ENCODE measurements at regions not wholly inside any gene's neighbourhood (a gene's known extent, or its start where the extent isn't known, plus 50 kb on each side); places are given as distances from the start of the nearest gene placed in this dataset.

DNA sequence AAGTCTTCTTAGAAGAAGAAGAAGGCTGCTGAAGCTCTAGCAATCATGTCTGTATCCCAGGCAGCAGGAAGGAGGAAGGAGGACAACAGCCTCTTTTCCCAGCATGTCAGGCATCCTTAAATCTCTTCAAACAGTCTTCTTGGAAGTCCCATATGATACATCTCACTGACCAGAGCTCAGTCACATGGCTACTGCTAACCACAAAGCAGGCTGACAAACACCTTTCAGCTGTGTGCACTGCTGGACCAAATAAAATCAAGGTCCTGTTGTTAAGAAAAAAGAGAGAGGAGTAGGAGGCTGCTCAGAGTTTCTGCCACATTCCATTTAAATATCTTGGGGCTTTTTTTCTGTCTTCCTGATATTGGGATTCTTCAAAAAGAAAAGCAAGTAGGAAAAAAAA is 203.4 kb upstream of the PELI2 start:
- Histone ChIP-seq H3K4me3 (ENCODE audit: low read depth in 1 of 3, low read length in 3 of 3) (no peak overlapping the region), H3K9me3 (ENCODE audit: control insufficient read depth in 4 of 4, low read length in 3 of 4) (no peaks in the 10 kb centered on the region), H3K27ac (ENCODE audit: low read depth in 1 of 2, low read length in 2 of 2) (no peak overlapping the region), H3K4me1 (ENCODE audit: control insufficient read depth in 4 of 4, insufficient read depth in 4 of 4, low read length in 3 of 4) (no peaks in the 10 kb centered on the region), H3K9ac (ENCODE audit: low read depth in 1 of 2, low read length in 2 of 2) (no peak overlapping the region), H3K36me3 (ENCODE audit: control insufficient read depth in 4 of 4, insufficient read depth in 3 of 4, low read depth in 1 of 4, low read length in 3 of 4) (no peaks in the 10 kb centered on the region), H3K27me3 (ENCODE audit: control insufficient read depth in 4 of 4, insufficient read depth in 4 of 4, low read length in 3 of 4) (peaks cover 0 to 7% (median 1%) of the 10 kb centered on the region in 4 donors)
- no peak for DNase-seq (ENCODE audit: low spot score)
- TF ChIP-seq SP1 (IDR thresholded peaks at IDR 0.05) (no peak), RXRA (IDR thresholded peaks at IDR 0.05) (no peak), NR2F2 (IDR thresholded peaks at IDR 0.05) (no peak), GABPA (IDR thresholded peaks at IDR 0.05 in 1 of 2, conservative IDR thresholded peaks at IDR 0.05 in 1 of 2) (no peak), FOXA1 (IDR thresholded peaks at IDR 0.05) (no peak), YY1 (IDR thresholded peaks at IDR 0.05) (no peak), HNF4A (conservative IDR thresholded peaks at IDR 0.05) (no peak), TAF1 (conservative IDR thresholded peaks at IDR 0.05) (no peak), HNF4G (IDR thresholded peaks at IDR 0.05) (no peak), JUND (IDR thresholded peaks at IDR 0.05) (no peak), FOXA2 (IDR thresholded peaks at IDR 0.05) (no peak), RAD21 (IDR thresholded peaks at IDR 0.05) (no peak), EGR1 (IDR thresholded peaks at IDR 0.05; ENCODE audit: low read depth in 2 of 2) (no peak)
- TF ChIP-seq, protein P1, sequence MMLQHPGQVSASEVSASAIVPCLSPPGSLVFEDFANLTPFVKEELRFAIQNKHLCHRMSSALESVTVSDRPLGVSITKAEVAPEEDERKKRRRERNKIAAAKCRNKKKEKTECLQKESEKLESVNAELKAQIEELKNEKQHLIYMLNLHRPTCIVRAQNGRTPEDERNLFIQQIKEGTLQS (IDR thresholded peaks at IDR 0.05) = no peak
- TF ChIP-seq, protein P2, sequence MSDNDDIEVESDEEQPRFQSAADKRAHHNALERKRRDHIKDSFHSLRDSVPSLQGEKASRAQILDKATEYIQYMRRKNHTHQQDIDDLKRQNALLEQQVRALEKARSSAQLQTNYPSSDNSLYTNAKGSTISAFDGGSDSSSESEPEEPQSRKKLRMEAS (IDR thresholded peaks at IDR 0.05) = no peak
- TF ChIP-seq, protein P3, sequence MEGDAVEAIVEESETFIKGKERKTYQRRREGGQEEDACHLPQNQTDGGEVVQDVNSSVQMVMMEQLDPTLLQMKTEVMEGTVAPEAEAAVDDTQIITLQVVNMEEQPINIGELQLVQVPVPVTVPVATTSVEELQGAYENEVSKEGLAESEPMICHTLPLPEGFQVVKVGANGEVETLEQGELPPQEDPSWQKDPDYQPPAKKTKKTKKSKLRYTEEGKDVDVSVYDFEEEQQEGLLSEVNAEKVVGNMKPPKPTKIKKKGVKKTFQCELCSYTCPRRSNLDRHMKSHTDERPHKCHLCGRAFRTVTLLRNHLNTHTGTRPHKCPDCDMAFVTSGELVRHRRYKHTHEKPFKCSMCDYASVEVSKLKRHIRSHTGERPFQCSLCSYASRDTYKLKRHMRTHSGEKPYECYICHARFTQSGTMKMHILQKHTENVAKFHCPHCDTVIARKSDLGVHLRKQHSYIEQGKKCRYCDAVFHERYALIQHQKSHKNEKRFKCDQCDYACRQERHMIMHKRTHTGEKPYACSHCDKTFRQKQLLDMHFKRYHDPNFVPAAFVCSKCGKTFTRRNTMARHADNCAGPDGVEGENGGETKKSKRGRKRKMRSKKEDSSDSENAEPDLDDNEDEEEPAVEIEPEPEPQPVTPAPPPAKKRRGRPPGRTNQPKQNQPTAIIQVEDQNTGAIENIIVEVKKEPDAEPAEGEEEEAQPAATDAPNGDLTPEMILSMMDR (IDR thresholded peaks at IDR 0.05; ENCODE audit: low read depth, low read length, missing input control) = no peak
- TF ChIP-seq, protein P4, sequence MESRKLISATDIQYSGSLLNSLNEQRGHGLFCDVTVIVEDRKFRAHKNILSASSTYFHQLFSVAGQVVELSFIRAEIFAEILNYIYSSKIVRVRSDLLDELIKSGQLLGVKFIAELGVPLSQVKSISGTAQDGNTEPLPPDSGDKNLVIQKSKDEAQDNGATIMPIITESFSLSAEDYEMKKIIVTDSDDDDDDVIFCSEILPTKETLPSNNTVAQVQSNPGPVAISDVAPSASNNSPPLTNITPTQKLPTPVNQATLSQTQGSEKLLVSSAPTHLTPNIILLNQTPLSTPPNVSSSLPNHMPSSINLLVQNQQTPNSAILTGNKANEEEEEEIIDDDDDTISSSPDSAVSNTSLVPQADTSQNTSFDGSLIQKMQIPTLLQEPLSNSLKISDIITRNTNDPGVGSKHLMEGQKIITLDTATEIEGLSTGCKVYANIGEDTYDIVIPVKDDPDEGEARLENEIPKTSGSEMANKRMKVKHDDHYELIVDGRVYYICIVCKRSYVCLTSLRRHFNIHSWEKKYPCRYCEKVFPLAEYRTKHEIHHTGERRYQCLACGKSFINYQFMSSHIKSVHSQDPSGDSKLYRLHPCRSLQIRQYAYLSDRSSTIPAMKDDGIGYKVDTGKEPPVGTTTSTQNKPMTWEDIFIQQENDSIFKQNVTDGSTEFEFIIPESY (IDR thresholded peaks at IDR 0.05) = no peak
- TF ChIP-seq, protein P5, sequence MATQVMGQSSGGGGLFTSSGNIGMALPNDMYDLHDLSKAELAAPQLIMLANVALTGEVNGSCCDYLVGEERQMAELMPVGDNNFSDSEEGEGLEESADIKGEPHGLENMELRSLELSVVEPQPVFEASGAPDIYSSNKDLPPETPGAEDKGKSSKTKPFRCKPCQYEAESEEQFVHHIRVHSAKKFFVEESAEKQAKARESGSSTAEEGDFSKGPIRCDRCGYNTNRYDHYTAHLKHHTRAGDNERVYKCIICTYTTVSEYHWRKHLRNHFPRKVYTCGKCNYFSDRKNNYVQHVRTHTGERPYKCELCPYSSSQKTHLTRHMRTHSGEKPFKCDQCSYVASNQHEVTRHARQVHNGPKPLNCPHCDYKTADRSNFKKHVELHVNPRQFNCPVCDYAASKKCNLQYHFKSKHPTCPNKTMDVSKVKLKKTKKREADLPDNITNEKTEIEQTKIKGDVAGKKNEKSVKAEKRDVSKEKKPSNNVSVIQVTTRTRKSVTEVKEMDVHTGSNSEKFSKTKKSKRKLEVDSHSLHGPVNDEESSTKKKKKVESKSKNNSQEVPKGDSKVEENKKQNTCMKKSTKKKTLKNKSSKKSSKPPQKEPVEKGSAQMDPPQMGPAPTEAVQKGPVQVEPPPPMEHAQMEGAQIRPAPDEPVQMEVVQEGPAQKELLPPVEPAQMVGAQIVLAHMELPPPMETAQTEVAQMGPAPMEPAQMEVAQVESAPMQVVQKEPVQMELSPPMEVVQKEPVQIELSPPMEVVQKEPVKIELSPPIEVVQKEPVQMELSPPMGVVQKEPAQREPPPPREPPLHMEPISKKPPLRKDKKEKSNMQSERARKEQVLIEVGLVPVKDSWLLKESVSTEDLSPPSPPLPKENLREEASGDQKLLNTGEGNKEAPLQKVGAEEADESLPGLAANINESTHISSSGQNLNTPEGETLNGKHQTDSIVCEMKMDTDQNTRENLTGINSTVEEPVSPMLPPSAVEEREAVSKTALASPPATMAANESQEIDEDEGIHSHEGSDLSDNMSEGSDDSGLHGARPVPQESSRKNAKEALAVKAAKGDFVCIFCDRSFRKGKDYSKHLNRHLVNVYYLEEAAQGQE (IDR thresholded peaks at IDR 0.05) = no peak

Data from liver (tissue), 7 donors.